GM12874 (cell line): ENCODE measurements at regions not wholly inside any gene's neighbourhood (a gene's known extent, or its start where the extent isn't known, plus 50 kb on each side); places are given as distances from the start of the nearest gene placed in this dataset.

Experiments used
- TF ChIP-seq, protein P1 (sequence below): IDR thresholded peaks from 2 replicates; pipeline ENCODE4 v1.5.1; 2011; ENCODE audit warnings: low read depth, mild to moderate bottlenecking, control low read depth, low read length, moderate library complexity; ENCODE audit not compliant: insufficient read depth

DNA sequence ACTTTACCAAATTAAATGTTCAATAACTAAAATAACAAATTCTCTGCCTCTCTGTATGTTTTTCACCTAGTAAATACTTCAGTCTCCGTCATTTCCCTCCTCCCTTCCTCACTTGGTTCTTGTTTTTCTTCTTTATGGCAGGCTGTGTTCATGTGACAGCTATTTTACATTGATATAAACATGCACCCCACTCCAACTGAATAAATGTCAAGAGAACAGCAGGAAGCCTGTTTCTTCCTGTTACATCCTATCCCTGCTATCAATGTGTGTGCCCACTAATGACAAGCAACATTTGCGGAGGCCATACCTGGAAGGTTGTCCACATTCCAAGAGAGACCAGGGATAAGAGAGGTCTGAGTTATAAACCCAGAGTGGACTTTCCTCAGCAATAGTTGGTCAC, 145.2 kb upstream of the MAST4 start:
- TF ChIP-seq, protein P1, sequence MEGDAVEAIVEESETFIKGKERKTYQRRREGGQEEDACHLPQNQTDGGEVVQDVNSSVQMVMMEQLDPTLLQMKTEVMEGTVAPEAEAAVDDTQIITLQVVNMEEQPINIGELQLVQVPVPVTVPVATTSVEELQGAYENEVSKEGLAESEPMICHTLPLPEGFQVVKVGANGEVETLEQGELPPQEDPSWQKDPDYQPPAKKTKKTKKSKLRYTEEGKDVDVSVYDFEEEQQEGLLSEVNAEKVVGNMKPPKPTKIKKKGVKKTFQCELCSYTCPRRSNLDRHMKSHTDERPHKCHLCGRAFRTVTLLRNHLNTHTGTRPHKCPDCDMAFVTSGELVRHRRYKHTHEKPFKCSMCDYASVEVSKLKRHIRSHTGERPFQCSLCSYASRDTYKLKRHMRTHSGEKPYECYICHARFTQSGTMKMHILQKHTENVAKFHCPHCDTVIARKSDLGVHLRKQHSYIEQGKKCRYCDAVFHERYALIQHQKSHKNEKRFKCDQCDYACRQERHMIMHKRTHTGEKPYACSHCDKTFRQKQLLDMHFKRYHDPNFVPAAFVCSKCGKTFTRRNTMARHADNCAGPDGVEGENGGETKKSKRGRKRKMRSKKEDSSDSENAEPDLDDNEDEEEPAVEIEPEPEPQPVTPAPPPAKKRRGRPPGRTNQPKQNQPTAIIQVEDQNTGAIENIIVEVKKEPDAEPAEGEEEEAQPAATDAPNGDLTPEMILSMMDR = no peak

GRCh38 chr5:66452109-66452508, 144.1 kb upstream of the MAST4 start:
- TF ChIP-seq, protein P1 = no peak

- TF ChIP-seq, protein P1 = no peak
Observed at GRCh38 chr5:66454186-66455078, 141.8 kb upstream of the MAST4 start.

DNA sequence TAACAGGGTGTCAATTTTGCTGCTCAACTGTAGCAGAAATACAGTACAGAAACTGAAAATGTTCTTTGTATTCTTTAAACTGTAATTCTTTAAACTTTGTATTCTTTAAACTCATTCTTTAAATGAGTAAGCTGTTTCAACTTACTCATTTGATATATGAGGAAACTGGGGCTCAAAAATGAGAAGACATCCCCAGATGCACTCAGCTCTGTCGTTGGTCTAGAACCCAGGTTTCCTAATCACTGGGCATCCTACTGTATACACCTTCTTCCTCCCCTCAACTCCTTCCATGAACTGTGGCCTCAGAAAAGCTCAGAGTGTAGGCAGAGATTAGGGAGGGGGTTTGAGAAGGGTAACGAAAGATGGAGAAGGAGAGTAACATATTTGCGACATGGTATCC, 136.5 kb upstream of the MAST4 start:
- TF ChIP-seq, protein P1 = no peak

GRCh38 chr5:66467564-66467963, 128.6 kb upstream of the MAST4 start:
- TF ChIP-seq, protein P1 = no peak

DNA sequence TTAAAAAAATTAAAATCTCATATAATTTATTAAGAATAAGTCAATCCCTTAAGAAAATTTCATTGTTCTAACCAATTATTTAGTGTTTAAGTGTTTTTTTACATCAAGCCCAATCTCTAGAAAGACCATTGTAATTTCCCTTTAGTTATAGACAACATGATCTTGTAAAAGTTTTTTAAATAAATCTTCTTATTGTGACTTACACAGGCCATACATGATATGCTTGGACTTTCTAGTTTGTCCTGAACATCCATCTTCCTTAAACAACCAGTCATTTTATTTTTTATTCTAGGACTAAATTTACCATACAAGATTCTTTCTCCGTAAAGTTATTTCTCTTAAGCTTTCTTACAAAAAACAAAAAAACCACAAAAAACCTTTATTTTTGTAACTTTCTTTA, 126.5 kb upstream of the MAST4 start:
- TF ChIP-seq, protein P1 = no peak

DNA sequence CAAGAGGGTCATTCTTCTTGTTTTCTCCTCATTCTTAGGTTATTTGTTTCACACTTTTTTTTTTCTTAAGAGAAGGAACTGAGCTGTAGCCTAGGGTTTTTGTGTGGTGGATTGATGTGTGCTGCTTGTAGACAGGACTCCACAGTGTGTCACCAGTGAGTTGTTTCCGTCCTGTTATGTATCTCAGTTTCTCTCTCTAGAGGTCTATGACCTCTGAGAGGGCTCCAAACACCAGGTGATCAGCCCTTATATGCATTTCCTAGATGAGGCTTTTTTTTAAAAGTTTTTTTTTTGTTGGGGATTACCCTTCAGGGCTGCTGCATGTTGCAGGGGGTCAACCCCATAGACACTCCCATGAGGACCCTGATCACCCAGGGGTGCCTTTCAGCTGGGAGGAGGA, 124.2 kb upstream of the MAST4 start:
- TF ChIP-seq, protein P1 = no peak
